Fibroblast of skin of right quadriceps (primary cell): ENCODE measurements at regions not wholly inside any gene's neighbourhood (a gene's known extent, or its start where the extent isn't known, plus 50 kb on each side); places are given as distances from the start of the nearest gene placed in this dataset.
A peak's percentile ranks its signal among the peaks of the same experiment; 100 is the strongest.
"Not testable (repeated sequence)": the region's sequence is repeated elsewhere in the genome, so short reads cannot be mapped to it uniquely, and the experiment has no call there.

Experiments used
- DNase-seq: peaks from one replicate; pipeline ENCODE4 v3.0.0-alpha.2; 2013

- DNase-seq = no peak
Observed at GRCh38 chr6:37580176-37580955, 80.7 kb upstream of the CCDC167 start.

- no peak for DNase-seq
Observed at GRCh38 chr6:37579444-37580067, 79.9 kb upstream of the CCDC167 start.

GRCh38 chr6:37578104-37578503 lies 78.4 kb upstream of the CCDC167 start:
- no peak for DNase-seq

GRCh38 chr6:37576336-37576737 lies 76.6 kb upstream of the CCDC167 start:
- peak; percentile 80 for DNase-seq

- no peak for DNase-seq
Observed at GRCh38 chr6:37575221-37575620, 75.5 kb upstream of the CCDC167 start.

- no peak for DNase-seq
Observed at GRCh38 chr6:37572334-37572733, 72.6 kb upstream of the CCDC167 start.

GRCh38 chr6:37570482-37571133 lies 70.9 kb upstream of the CCDC167 start:
- no peak for DNase-seq

- DNase-seq = no peak
Observed at GRCh38 chr6:37569743-37570481, 70.2 kb upstream of the CCDC167 start.

GRCh38 chr6:37569317-37569716 lies 69.6 kb upstream of the CCDC167 start:
- no peak for DNase-seq

- DNase-seq = no peak
Observed at GRCh38 chr6:37566950-37567349, 67.3 kb upstream of the CCDC167 start.

- DNase-seq = peak; percentile 39
Observed at GRCh38 chr6:37566111-37566949, 66.6 kb upstream of the CCDC167 start.

GRCh38 chr6:37565267-37566110 lies 65.8 kb upstream of the CCDC167 start:
- DNase-seq = no peak

GRCh38 chr6:37562926-37563288 lies 63.2 kb upstream of the CCDC167 start:
- not testable (repeated sequence) for DNase-seq

- no peak for DNase-seq
Observed at GRCh38 chr6:37561361-37561760, 61.7 kb upstream of the CCDC167 start.

- no peak for DNase-seq
Observed at GRCh38 chr6:37560737-37561103, 61.0 kb upstream of the CCDC167 start.

- no peak for DNase-seq
Observed at GRCh38 chr6:37559501-37559900, 59.8 kb upstream of the CCDC167 start.

- DNase-seq = no peak
Observed at GRCh38 chr6:37559050-37559449, 59.4 kb upstream of the CCDC167 start.

- DNase-seq = no peak
Observed at GRCh38 chr6:37558646-37559045, 59.0 kb upstream of the CCDC167 start.

- DNase-seq = no peak
Observed at GRCh38 chr6:37558168-37558567, 58.5 kb upstream of the CCDC167 start.

- no peak for DNase-seq
Observed at GRCh38 chr6:37557645-37558114, 58.0 kb upstream of the CCDC167 start.

GRCh38 chr6:37556881-37557644 lies 57.4 kb upstream of the CCDC167 start:
- DNase-seq = no peak
